K562 (cell line): ENCODE measurements at regions not wholly inside any gene's neighbourhood (a gene's known extent, or its start where the extent isn't known, plus 50 kb on each side); places are given as distances from the start of the nearest gene placed in this dataset.

Experiments
- MED1 ChIP-seq: sonication (generic); formaldehyde crosslinking; IDR thresholded peaks from 2 replicates; pipeline ENCODE4 v1.8.1; 2023; ENCODE audit warnings: missing genetic modification reagents, borderline replicate concordance
- NBN ChIP-seq: fragments of 450-650 bp; IDR thresholded peaks from 2 replicates; pipeline ENCODE4 v1.6.1; 2016; ENCODE audit warnings: low read depth, mild to moderate bottlenecking
- TF ChIP-seq, protein P1 (sequence below): fragments of 450-650 bp; formaldehyde crosslinking; IDR thresholded peaks from 2 replicates; pipeline ENCODE4 v1.4.0; 2022; ENCODE audit warnings: mild to moderate bottlenecking, moderate library complexity

DNA sequence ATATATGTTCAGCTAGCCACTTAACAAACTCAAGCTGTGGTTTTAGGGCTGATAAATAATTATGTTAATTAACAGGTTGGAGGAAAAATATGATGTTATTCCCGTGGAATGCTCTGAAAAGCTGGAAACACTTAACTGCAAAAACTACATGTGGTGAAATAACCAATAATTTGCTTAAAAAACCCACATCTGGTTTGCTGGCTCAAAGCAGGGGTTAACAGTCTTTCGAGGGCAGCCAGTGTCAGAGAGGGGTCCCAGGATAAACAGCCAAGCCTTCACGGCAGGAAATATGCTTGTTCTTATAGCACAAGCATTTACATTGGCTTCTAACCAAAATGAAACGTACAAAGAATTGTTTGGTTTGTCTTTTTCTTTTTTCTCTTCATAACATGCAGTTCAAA is 254.0 kb upstream of the GAS1 start:
- TF ChIP-seq NBN (no peak), MED1 (CRISPR knock-in tag) (no peak)
- TF ChIP-seq, protein P1, sequence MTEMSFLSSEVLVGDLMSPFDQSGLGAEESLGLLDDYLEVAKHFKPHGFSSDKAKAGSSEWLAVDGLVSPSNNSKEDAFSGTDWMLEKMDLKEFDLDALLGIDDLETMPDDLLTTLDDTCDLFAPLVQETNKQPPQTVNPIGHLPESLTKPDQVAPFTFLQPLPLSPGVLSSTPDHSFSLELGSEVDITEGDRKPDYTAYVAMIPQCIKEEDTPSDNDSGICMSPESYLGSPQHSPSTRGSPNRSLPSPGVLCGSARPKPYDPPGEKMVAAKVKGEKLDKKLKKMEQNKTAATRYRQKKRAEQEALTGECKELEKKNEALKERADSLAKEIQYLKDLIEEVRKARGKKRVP: no peak
